Memory B cell (primary cell): ENCODE measurements at regions not wholly inside any gene's neighbourhood (a gene's known extent, or its start where the extent isn't known, plus 50 kb on each side); places are given as distances from the start of the nearest gene placed in this dataset.

Experiments used
- ATAC-seq: fragments of 150-1000 bp; cut with Tn5 transposase; 2 replicates; pipeline ENCODE4 v1.10.0; 2021; ENCODE audit warnings: low read depth, mild to moderate bottlenecking, moderate library complexity
- DNase-seq, 2 donors: peaks; one replicate each; pipeline ENCODE4 v3.0.0; 2022; ENCODE audit warnings: low spot score in 2 of 2
- H3K27ac Mint-ChIP-seq: one replicate; pipeline ENCODE4 v1.8.0; 2022; ENCODE audit warnings: mild to moderate bottlenecking, moderate library complexity, mixed read lengths
- H3K27me3 Mint-ChIP-seq: one replicate; pipeline ENCODE4 v1.8.0; 2022; ENCODE audit warnings: mixed read lengths
- H3K36me3 Mint-ChIP-seq: one replicate; pipeline ENCODE4 v1.8.0; 2022; ENCODE audit warnings: mild to moderate bottlenecking, mixed read lengths
- H3K4me1 Mint-ChIP-seq: one replicate; pipeline ENCODE4 v1.8.0; 2022; ENCODE audit warnings: mixed read lengths
- H3K4me3 Mint-ChIP-seq: one replicate; pipeline ENCODE4 v1.8.0; 2022; ENCODE audit warnings: mild to moderate bottlenecking, moderate library complexity, mixed read lengths
- H3K9me3 Mint-ChIP-seq: one replicate; pipeline ENCODE4 v1.8.0; 2022; ENCODE audit warnings: mixed read lengths

DNA sequence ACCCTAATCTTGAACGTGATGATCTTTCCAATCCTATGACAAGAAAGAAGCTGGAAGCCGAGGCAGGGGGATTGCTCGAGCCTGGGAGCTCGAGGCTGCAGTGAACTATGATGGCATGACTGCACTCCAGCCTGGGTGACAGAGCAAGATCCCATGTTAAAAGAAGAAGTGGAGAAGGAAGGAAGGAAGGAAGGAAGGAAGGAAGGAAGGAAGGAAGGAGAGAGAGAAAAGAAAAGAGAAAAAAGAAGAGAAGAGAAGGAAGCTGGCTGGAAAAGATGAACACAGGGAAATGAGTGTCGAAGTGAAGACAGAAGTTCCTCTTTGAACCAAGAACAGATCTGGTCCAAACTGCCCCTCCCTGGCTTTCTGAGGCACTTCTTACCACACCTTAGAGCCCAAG is 100.5 kb upstream of the PRNP start:
- peaks cover 17% of the 10 kb centered on the region for H3K27me3 Mint-ChIP-seq
- no peak for ATAC-seq
- DNase-seq, result no peak
- no peak overlapping the region for H3K4me3 Mint-ChIP-seq
- H3K4me1 Mint-ChIP-seq, result peaks cover 2% of the 10 kb centered on the region
- no peaks in the 10 kb centered on the region for H3K36me3 Mint-ChIP-seq
- no peak overlapping the region for H3K27ac Mint-ChIP-seq
- no peaks in the 10 kb centered on the region for H3K9me3 Mint-ChIP-seq

- H3K4me1 Mint-ChIP-seq, result peaks cover 2% of the 10 kb centered on the region
- H3K9me3 Mint-ChIP-seq, result no peaks in the 10 kb centered on the region
- no peaks in the 10 kb centered on the region for H3K36me3 Mint-ChIP-seq
- DNase-seq (no peak), ATAC-seq (no peak)
- no peak overlapping the region for H3K27ac Mint-ChIP-seq
- H3K4me3 Mint-ChIP-seq, result no peak overlapping the region
- H3K27me3 Mint-ChIP-seq, result peaks cover 17% of the 10 kb centered on the region
Measured at GRCh38 chr20:4585104-4585753, 101.0 kb upstream of the PRNP start.

DNA sequence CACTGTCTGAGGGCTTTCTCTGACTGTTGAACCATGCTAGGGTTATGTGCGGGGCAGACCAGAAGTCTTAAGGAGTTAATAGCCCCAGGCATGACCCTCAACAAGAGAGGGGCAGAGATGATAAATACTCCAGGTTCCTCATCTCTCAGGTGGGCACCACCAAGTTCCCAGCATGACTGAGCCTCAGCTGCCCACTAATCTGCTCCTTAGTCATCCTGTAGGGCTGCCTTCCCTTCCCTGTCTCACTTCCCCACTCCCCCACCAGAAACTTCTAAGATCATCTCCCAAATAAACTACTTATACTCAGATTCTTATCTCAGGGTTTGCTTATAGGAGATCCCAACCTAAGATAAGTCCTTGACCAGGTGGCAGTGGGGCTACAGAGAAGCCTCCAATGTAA is 101.7 kb upstream of the PRNP start:
- Mint-ChIP-seq H3K36me3 (no peaks in the 10 kb centered on the region), H3K4me3 (no peak overlapping the region), H3K27me3 (peaks cover 17% of the 10 kb centered on the region), H3K9me3 (no peaks in the 10 kb centered on the region), H3K4me1 (peaks cover 2% of the 10 kb centered on the region), H3K27ac (no peak overlapping the region)
- DNase-seq (no peak), ATAC-seq (no peak)

DNA sequence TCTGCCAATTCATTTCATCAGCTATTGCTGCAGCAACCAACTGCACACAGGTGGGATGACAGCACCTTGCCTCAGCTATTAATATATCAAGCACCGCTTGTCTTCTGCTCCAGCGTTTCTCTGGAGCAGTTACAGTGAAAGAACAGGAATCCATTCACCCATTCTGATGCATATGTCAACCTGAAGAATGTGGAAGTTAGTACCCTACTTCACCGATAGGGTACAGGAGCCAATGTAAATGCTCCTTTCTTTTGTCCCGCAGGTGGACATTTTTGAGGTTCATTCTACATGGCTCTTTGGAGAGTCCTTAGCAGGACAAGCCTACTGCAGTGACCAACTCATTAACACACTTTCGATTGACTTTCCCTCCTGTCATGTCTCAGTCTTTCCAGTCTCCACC is 104.4 kb upstream of the PRNP start:
- Mint-ChIP-seq H3K9me3 (no peaks in the 10 kb centered on the region), H3K4me1 (peaks cover 2% of the 10 kb centered on the region), H3K27me3 (peaks cover 23% of the 10 kb centered on the region), H3K4me3 (no peak overlapping the region), H3K36me3 (no peaks in the 10 kb centered on the region), H3K27ac (no peak overlapping the region)
- ATAC-seq (no peak), DNase-seq (no peak)

DNA sequence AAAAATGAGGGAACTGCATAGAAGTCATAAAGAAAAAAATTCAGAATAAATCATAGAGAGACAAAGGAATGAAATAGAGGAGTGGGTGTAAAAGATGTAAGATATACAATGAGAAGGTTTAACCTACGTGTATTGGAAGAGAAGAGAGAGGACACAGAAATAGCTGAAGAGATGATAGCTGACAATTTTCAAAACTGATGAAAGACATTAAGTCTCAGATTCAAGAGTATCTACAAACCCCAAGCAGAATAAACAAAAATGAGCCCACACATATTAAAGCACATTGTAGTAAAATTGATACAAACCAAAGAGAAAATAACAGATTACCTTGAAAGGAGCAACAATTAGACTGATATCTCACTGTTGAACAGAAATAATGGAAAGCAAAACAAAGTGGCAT is 107.9 kb upstream of the PRNP start:
- ATAC-seq (no peak), DNase-seq (no peak)
- H3K27ac Mint-ChIP-seq, result no peak overlapping the region
- H3K9me3 Mint-ChIP-seq, result no peaks in the 10 kb centered on the region
- H3K4me1 Mint-ChIP-seq, result no peaks in the 10 kb centered on the region
- H3K27me3 Mint-ChIP-seq, result peaks cover 30% of the 10 kb centered on the region
- H3K4me3 Mint-ChIP-seq, result no peak overlapping the region
- H3K36me3 Mint-ChIP-seq, result no peaks in the 10 kb centered on the region

- DNase-seq (no peak), ATAC-seq (no peak)
- Mint-ChIP-seq H3K4me1 (no peaks in the 10 kb centered on the region), H3K9me3 (no peaks in the 10 kb centered on the region), H3K27me3 (peaks cover 24% of the 10 kb centered on the region), H3K4me3 (no peak overlapping the region), H3K36me3 (no peaks in the 10 kb centered on the region), H3K27ac (no peak overlapping the region)
Measured at GRCh38 chr20:4574356-4574690, 111.9 kb upstream of the PRNP start.

DNA sequence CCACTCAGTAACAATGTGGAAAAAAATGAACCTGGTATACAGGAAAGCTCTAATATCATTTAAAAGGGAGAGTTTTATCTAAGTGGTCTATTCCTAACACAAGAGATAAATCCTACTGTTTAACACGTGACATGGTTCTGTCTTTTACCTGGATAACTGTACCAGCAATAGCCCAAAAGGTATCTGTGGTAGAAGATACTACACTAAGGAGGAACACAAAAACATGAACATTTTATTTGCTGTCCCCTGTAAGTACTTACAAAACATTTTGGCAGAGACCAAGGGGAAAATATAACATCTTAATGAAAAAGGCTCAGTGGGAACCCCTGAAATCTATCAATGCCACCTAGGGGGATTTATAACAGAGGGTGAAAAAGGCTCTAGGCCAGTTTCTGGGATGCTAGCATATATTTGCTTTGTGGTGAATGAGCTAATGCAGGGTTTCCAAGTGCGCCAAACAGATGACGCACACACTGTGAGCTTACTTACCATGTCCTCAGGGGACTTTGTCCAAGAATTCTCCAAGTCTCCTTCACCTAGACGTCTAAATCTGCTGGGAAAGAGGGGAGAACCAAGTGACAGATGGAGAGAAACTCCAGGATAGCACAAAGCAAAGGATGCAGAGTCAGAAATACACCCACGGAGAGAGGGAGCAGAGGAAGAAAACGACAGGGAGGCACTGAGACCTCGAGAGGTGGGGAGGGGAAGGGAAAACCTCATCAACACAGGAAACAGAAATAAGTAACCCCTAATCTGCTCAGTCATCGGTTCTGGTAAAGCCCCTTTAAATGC is 112.5 kb upstream of the PRNP start:
- ATAC-seq, result no peak
- H3K27ac Mint-ChIP-seq, result no peak overlapping the region
- no peaks in the 10 kb centered on the region for H3K4me1 Mint-ChIP-seq
- H3K36me3 Mint-ChIP-seq, result no peaks in the 10 kb centered on the region
- H3K9me3 Mint-ChIP-seq, result no peaks in the 10 kb centered on the region
- DNase-seq, result no peak
- peaks cover 24% of the 10 kb centered on the region for H3K27me3 Mint-ChIP-seq
- H3K4me3 Mint-ChIP-seq, result no peak overlapping the region

DNA sequence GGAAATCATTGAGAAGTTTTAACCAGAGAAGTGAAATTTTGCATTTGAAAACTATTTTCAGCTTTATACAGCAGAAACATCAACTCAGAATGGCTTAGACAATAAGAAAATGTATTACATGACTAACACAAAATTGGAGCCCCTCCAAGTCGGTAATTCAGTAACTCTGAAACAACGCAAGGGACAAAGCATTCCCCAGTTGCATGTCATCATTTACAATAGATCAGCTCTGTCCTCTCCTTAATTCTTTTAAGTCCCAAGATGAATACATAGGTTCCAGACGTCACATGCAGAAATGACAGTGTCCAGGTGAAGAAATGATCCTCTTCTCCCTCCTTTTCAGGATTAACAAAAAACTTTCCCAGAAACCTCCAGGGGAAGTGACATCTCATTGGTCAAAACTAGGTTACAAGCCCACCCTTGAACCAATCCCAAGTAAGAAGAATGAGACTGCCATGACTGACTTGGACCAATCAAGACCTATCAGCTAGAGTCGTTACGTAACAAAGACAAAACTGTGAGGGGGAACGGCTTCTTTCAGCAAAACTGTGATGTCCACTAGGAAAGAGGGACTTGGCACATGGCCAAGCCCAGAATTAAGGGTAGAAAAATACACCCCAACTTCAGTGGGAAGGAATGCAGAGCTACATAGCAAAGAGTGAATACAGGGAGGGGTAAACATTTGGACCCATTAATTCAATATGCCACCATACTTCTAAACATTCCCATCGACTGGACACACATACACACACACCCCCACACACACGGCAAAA is 114.3 kb upstream of the PRNP start:
- H3K36me3 Mint-ChIP-seq, result no peaks in the 10 kb centered on the region

GRCh38 chr20:4569865-4570264 is 116.4 kb upstream of the PRNP start:
- no peak for DNase-seq
- Mint-ChIP-seq H3K27me3 (peaks cover 12% of the 10 kb centered on the region), H3K4me3 (no peak overlapping the region), H3K36me3 (no peaks in the 10 kb centered on the region), H3K27ac (no peak overlapping the region), H3K4me1 (no peaks in the 10 kb centered on the region), H3K9me3 (no peaks in the 10 kb centered on the region)
- ATAC-seq, result no peak

More for the DNA sequence above, 114.3 kb upstream of the PRNP start:
- Mint-ChIP-seq H3K4me3 (no peak overlapping the region), H3K4me1 (no peaks in the 10 kb centered on the region), H3K27ac (no peak overlapping the region), H3K27me3 (peaks cover 20% of the 10 kb centered on the region), H3K9me3 (no peaks in the 10 kb centered on the region)
- no peak for DNase-seq
- no peak for ATAC-seq

GRCh38 chr20:4569092-4569491 is 117.2 kb upstream of the PRNP start:
- no peak for ATAC-seq
- H3K4me1 Mint-ChIP-seq, result no peaks in the 10 kb centered on the region
- peaks cover 18% of the 10 kb centered on the region for H3K27me3 Mint-ChIP-seq
- DNase-seq, result no peak
- peaks cover 3% of the 10 kb centered on the region for H3K9me3 Mint-ChIP-seq
- H3K36me3 Mint-ChIP-seq, result no peaks in the 10 kb centered on the region
- H3K27ac Mint-ChIP-seq, result no peak overlapping the region
- H3K4me3 Mint-ChIP-seq, result no peak overlapping the region

- no peak overlapping the region for H3K4me3 Mint-ChIP-seq
- peaks cover 3% of the 10 kb centered on the region for H3K9me3 Mint-ChIP-seq
- DNase-seq (no peak), ATAC-seq (no peak)
- H3K27ac Mint-ChIP-seq, result no peak overlapping the region
- H3K36me3 Mint-ChIP-seq, result no peaks in the 10 kb centered on the region
- H3K27me3 Mint-ChIP-seq, result peaks cover 20% of the 10 kb centered on the region
- no peaks in the 10 kb centered on the region for H3K4me1 Mint-ChIP-seq
Measured at GRCh38 chr20:4568361-4568959, 117.8 kb upstream of the PRNP start.

DNA sequence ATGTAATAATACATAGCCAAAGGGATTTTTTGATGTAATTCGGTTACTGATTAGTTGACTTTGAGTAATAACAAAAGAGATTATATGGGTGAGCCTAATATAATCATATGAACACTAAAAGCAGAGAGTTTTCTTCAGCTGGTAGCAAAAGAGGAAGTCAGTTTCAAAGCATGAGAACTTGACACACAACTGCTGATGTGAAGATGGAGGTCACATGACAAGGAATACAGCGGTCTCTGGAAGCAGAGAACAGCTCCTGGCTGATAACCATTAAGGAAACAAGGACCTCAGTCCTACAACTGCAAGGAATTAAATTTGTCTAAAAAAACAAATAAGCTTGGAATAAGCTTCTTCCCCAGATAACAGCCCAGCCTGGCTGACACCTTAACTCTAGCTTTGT is 119.1 kb upstream of the PRNP start:
- Mint-ChIP-seq H3K4me3 (no peak overlapping the region), H3K9me3 (peaks cover 4% of the 10 kb centered on the region), H3K27ac (no peak overlapping the region), H3K4me1 (no peaks in the 10 kb centered on the region), H3K27me3 (peaks cover 19% of the 10 kb centered on the region), H3K36me3 (no peaks in the 10 kb centered on the region)
- ATAC-seq (no peak), DNase-seq (no peak)

DNA sequence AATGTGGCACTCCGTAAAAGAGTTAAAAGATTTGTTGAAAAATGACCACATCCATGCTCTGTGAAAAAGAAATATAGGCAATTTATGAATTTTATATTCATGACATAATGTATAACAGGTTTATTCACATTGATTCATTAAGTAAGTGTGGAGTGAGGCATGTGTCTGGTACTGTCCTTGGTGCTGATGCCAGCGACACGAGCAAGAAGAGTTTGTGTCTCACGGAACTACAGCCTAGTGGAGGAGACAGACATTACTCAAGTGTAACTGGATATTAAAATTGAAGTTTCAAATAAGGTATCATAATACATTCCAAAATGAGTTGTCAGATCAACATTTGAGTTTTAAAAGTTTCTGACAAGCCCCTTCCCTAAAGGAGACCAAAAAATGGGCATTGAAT is 122.7 kb upstream of the PRNP start:
- no peaks in the 10 kb centered on the region for H3K4me1 Mint-ChIP-seq
- H3K36me3 Mint-ChIP-seq, result no peaks in the 10 kb centered on the region
- DNase-seq, result no peak
- H3K27me3 Mint-ChIP-seq, result peaks cover 19% of the 10 kb centered on the region
- peaks cover 4% of the 10 kb centered on the region for H3K9me3 Mint-ChIP-seq
- H3K4me3 Mint-ChIP-seq, result no peak overlapping the region
- ATAC-seq, result no peak
- no peak overlapping the region for H3K27ac Mint-ChIP-seq

DNA sequence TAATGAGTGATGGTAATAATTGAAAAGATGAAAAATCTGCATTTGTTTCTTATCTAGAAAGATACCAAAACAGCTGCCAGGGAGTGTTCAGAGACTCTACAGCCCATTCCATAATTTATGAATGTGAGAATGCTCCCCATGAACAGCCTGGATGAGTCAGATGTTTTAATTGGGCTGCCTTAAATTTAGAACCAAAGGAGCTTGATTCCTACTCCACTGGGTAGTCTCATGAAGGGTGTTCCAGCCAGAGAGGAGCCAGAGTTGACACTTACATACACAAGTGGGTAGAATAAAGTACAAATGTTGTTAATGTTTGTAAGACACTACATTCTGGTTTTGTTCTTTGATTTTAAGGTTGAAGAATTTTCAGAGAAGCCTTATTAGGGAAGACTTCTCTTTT is 123.2 kb upstream of the PRNP start:
- no peaks in the 10 kb centered on the region for H3K4me1 Mint-ChIP-seq
- no peak for ATAC-seq
- H3K27me3 Mint-ChIP-seq, result peaks cover 19% of the 10 kb centered on the region
- H3K36me3 Mint-ChIP-seq, result no peaks in the 10 kb centered on the region
- no peak overlapping the region for H3K27ac Mint-ChIP-seq
- no peak for DNase-seq
- H3K4me3 Mint-ChIP-seq, result no peak overlapping the region
- peaks cover 6% of the 10 kb centered on the region for H3K9me3 Mint-ChIP-seq
